ENCODE measurements at regions not wholly inside any gene's neighbourhood (a gene's known extent, or its start where the extent isn't known, plus 50 kb on each side); places are given as distances from the start of the nearest gene placed in this dataset.

DNA sequence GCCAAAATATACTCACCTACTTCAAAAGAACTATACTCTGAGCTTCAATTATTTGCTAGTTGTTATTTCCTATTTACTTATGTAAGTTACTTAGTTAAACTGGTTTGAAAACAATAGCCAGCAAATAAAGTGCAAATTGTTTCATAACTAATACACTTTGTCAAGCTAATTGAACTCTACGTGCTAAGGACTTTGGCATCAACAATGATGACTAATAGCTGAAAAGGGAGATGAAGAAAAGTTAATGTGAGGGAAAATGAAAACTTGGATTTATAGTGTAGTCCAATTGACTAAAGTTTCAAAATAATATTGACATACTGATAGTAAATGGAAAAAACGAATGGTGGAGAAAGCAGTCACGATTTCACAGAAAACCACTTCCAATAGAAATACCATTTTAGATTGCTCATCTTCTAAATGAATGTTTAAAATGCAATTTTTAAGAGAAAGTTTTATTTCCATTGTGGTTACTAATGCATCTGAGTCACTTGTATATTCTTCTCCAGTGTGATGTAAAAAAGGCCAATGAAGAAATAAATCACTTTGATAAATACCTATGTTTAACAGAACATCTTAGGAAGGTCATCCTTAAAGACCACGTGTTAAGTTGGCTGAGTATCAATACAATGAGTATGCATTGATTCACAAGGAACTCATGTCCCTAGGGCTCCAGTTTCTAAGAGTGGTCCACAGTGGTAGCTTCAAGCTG, 455.2 kb downstream of the LTN1 start:
- no peaks in the 10 kb centered on the region for H3K27me3 ChIP-seq (ENCODE audit: control insufficient read depth, insufficient read depth, low read length)
- in situ Hi-C loops (cut with HindIII; ENCODE audit: low pct_unique_long_range_greater_than_20kb, low sequenced_read_pairs), result no loop called here
- no TSS peak for BruUV-seq (replicated peaks)
- no peaks in the 10 kb centered on the region for H3K4me1 ChIP-seq (ENCODE audit: control insufficient read depth, insufficient read depth, low read length)
- H3K9me3 ChIP-seq (ENCODE audit: control insufficient read depth, insufficient read depth, low read depth, low read length), result no peaks in the 10 kb centered on the region
- DNase-seq (ENCODE audit: low read depth, low spot score) (no peak), ATAC-seq (no peak)
- intact Hi-C loops (cut with micrococcal nuclease; ENCODE audit: unreplicated experiment), result no loop called here
- POLR2A ChIA-PET, result no interaction called here
- H3K4me3 ChIP-seq (ENCODE audit: low read depth in 2 of 2, low read length in 2 of 2), result no peak overlapping the region
- H3K36me3 ChIP-seq (ENCODE audit: control insufficient read depth, insufficient read depth, low read length), result no peaks in the 10 kb centered on the region
- TF ChIP-seq SIN3A (IDR thresholded peaks at IDR 0.05; ENCODE audit: borderline replicate concordance, insufficient read depth, low read depth, low read length) (no peak), POLR2AphosphoS5 (IDR thresholded peaks at IDR 0.05; ENCODE audit: low read depth, low read length) (no peak), TCF7L2 (IDR thresholded peaks at IDR 0.05; ENCODE audit: low read depth, low read length) (no peak)
- TF ChIP-seq, protein P1, sequence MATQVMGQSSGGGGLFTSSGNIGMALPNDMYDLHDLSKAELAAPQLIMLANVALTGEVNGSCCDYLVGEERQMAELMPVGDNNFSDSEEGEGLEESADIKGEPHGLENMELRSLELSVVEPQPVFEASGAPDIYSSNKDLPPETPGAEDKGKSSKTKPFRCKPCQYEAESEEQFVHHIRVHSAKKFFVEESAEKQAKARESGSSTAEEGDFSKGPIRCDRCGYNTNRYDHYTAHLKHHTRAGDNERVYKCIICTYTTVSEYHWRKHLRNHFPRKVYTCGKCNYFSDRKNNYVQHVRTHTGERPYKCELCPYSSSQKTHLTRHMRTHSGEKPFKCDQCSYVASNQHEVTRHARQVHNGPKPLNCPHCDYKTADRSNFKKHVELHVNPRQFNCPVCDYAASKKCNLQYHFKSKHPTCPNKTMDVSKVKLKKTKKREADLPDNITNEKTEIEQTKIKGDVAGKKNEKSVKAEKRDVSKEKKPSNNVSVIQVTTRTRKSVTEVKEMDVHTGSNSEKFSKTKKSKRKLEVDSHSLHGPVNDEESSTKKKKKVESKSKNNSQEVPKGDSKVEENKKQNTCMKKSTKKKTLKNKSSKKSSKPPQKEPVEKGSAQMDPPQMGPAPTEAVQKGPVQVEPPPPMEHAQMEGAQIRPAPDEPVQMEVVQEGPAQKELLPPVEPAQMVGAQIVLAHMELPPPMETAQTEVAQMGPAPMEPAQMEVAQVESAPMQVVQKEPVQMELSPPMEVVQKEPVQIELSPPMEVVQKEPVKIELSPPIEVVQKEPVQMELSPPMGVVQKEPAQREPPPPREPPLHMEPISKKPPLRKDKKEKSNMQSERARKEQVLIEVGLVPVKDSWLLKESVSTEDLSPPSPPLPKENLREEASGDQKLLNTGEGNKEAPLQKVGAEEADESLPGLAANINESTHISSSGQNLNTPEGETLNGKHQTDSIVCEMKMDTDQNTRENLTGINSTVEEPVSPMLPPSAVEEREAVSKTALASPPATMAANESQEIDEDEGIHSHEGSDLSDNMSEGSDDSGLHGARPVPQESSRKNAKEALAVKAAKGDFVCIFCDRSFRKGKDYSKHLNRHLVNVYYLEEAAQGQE (IDR thresholded peaks at IDR 0.05; ENCODE audit: insufficient read depth in 1 of 2, low read depth in 2 of 2, low read length in 1 of 2), result no peak
- TF ChIP-seq, protein P2, sequence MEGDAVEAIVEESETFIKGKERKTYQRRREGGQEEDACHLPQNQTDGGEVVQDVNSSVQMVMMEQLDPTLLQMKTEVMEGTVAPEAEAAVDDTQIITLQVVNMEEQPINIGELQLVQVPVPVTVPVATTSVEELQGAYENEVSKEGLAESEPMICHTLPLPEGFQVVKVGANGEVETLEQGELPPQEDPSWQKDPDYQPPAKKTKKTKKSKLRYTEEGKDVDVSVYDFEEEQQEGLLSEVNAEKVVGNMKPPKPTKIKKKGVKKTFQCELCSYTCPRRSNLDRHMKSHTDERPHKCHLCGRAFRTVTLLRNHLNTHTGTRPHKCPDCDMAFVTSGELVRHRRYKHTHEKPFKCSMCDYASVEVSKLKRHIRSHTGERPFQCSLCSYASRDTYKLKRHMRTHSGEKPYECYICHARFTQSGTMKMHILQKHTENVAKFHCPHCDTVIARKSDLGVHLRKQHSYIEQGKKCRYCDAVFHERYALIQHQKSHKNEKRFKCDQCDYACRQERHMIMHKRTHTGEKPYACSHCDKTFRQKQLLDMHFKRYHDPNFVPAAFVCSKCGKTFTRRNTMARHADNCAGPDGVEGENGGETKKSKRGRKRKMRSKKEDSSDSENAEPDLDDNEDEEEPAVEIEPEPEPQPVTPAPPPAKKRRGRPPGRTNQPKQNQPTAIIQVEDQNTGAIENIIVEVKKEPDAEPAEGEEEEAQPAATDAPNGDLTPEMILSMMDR (IDR thresholded peaks at IDR 0.05), result no peak
- CTCF ChIA-PET, result no interaction called here
- no peak overlapping the region for H3K27ac ChIP-seq (ENCODE audit: low read length)

GRCh38 chr21:28532446-28532845, 460.2 kb downstream of the LTN1 start:
- Histone ChIP-seq H3K4me3 (ENCODE audit: low read depth in 2 of 2, low read length in 2 of 2) (no peak overlapping the region), H3K9me3 (ENCODE audit: control insufficient read depth, insufficient read depth, low read depth, low read length) (no peaks in the 10 kb centered on the region), H3K27ac (ENCODE audit: low read length) (no peak overlapping the region), H3K4me1 (ENCODE audit: control insufficient read depth, insufficient read depth, low read length) (no peaks in the 10 kb centered on the region), H3K36me3 (ENCODE audit: control insufficient read depth, insufficient read depth, low read length) (no peaks in the 10 kb centered on the region), H3K27me3 (ENCODE audit: control insufficient read depth, insufficient read depth, low read length) (no peaks in the 10 kb centered on the region)
- intact Hi-C loops (cut with micrococcal nuclease; ENCODE audit: unreplicated experiment), result no loop called here
- DNase-seq (ENCODE audit: low read depth, low spot score), result no peak
- in situ Hi-C loops (cut with HindIII; ENCODE audit: low pct_unique_long_range_greater_than_20kb, low sequenced_read_pairs), result no loop called here
- ChIA-PET POLR2A (no interaction called here), CTCF (no interaction called here)
- TF ChIP-seq SIN3A (IDR thresholded peaks at IDR 0.05; ENCODE audit: borderline replicate concordance, insufficient read depth, low read depth, low read length) (no peak), POLR2AphosphoS5 (IDR thresholded peaks at IDR 0.05; ENCODE audit: low read depth, low read length) (no peak), TCF7L2 (IDR thresholded peaks at IDR 0.05; ENCODE audit: low read depth, low read length) (no peak)
- TF ChIP-seq, protein P1 (IDR thresholded peaks at IDR 0.05; ENCODE audit: insufficient read depth in 1 of 2, low read depth in 2 of 2, low read length in 1 of 2), result no peak
- TF ChIP-seq, protein P2 (IDR thresholded peaks at IDR 0.05), result no peak
- ATAC-seq, result no peak
- BruUV-seq (replicated peaks), result no TSS peak
